Endothelial cell of hepatic sinusoid (primary cell): ENCODE measurements at regions not wholly inside any gene's neighbourhood (a gene's known extent, or its start where the extent isn't known, plus 50 kb on each side); places are given as distances from the start of the nearest gene placed in this dataset.

ENCODE experiments used
- in situ Hi-C: cut with HindIII; loops from 2 replicates; pipeline ENCODE4 v1.10.0; 2017; ENCODE audit warnings: low sequenced_read_pairs

GRCh38 chr14:22458737-22459136 lies 130.3 kb downstream of the DAD1 start:
- in situ Hi-C loops: no loop called here

- in situ Hi-C loops: no loop called here
These were observed 131.9 kb downstream of the DAD1 start for GRCh38 chr14:22456998-22457594.

- in situ Hi-C loops: no loop called here
These were observed 132.6 kb downstream of the DAD1 start for GRCh38 chr14:22456421-22456820.

GRCh38 chr14:22452330-22452729 lies 136.7 kb downstream of the DAD1 start:
- in situ Hi-C loops: no loop called here

- in situ Hi-C loops: no loop called here
These were observed 138.8 kb downstream of the DAD1 start for GRCh38 chr14:22450266-22450665.

- in situ Hi-C loops: no loop called here
These were observed 139.5 kb downstream of the DAD1 start for GRCh38 chr14:22449600-22449905.

- in situ Hi-C loops: no loop called here
These were observed 140.0 kb downstream of the DAD1 start for GRCh38 chr14:22448905-22449599.

- in situ Hi-C loops: no loop called here
These were observed 140.8 kb downstream of the DAD1 start for GRCh38 chr14:22448035-22448904.

- in situ Hi-C loops: no loop called here
These were observed 150.3 kb downstream of the DAD1 start for GRCh38 chr14:22438742-22439141.

GRCh38 chr14:22434901-22435550 lies 154.0 kb downstream of the DAD1 start:
- in situ Hi-C loops: no loop called here

GRCh38 chr14:22434030-22434429 lies 155.0 kb downstream of the DAD1 start:
- in situ Hi-C loops: no loop called here

GRCh38 chr14:22433069-22433468 lies 156.0 kb downstream of the DAD1 start:
- in situ Hi-C loops: no loop called here

GRCh38 chr14:22432348-22432976 lies 156.6 kb downstream of the DAD1 start:
- in situ Hi-C loops: no loop called here

- in situ Hi-C loops: no loop called here
These were observed 159.3 kb downstream of the DAD1 start for GRCh38 chr14:22429546-22430294.

GRCh38 chr14:22428700-22429291 lies 160.2 kb downstream of the DAD1 start:
- in situ Hi-C loops: no loop called here

- in situ Hi-C loops: no loop called here
These were observed 161.2 kb downstream of the DAD1 start for GRCh38 chr14:22427771-22428231.

- in situ Hi-C loops: no loop called here
These were observed 162.3 kb downstream of the DAD1 start for GRCh38 chr14:22426711-22427110.

- in situ Hi-C loops: no loop called here
These were observed 165.1 kb downstream of the DAD1 start for GRCh38 chr14:22423958-22424357.

- in situ Hi-C loops: no loop called here
These were observed 166.8 kb downstream of the DAD1 start for GRCh38 chr14:22422238-22422637.
